ENCODE measurements at regions not wholly inside any gene's neighbourhood (a gene's known extent, or its start where the extent isn't known, plus 50 kb on each side); places are given as distances from the start of the nearest gene placed in this dataset.

DNA sequence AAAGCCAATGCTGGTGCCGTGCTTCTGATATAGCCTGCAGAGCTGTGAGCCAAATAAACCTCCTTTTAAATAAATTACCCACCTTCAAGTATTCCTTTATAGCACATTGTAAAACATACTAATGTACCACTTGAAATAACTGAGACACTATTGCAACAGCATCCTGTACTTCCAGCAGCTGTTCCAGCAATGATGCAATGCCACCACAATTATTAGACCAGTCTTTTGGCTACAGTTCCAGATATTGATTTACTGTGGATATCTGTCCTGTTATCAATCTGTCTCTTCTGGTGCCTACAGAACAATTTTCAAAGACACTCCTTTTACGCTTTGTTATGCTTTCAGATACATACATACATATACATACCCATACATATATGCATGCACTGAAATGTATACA is 567.9 kb downstream of the TAF11L14 start:
- TF ChIP-seq, protein P1, sequence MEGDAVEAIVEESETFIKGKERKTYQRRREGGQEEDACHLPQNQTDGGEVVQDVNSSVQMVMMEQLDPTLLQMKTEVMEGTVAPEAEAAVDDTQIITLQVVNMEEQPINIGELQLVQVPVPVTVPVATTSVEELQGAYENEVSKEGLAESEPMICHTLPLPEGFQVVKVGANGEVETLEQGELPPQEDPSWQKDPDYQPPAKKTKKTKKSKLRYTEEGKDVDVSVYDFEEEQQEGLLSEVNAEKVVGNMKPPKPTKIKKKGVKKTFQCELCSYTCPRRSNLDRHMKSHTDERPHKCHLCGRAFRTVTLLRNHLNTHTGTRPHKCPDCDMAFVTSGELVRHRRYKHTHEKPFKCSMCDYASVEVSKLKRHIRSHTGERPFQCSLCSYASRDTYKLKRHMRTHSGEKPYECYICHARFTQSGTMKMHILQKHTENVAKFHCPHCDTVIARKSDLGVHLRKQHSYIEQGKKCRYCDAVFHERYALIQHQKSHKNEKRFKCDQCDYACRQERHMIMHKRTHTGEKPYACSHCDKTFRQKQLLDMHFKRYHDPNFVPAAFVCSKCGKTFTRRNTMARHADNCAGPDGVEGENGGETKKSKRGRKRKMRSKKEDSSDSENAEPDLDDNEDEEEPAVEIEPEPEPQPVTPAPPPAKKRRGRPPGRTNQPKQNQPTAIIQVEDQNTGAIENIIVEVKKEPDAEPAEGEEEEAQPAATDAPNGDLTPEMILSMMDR (IDR thresholded peaks at IDR 0.05) = no peak
- TF ChIP-seq POLR2A (IDR thresholded peaks at IDR 0.05) = no peak

All from adrenal gland (tissue), 5 donors.